NB4 (cell line): ENCODE measurements at regions not wholly inside any gene's neighbourhood (a gene's known extent, or its start where the extent isn't known, plus 50 kb on each side); places are given as distances from the start of the nearest gene placed in this dataset.

Experiments used
- CTCF ChIP-seq: IDR thresholded peaks from one replicate; pipeline ENCODE4 v1.5.1; 2012; ENCODE audit warnings: low read depth, low read length
- POLR2A ChIP-seq: IDR thresholded peaks from 2 replicates; pipeline ENCODE4 v1.6.1; 2011; ENCODE audit warnings: mild to moderate bottlenecking; ENCODE audit not compliant: insufficient read length; ENCODE audit errors: extremely low read depth
- TF ChIP-seq, protein P1 (sequence below): IDR thresholded peaks from 2 replicates; pipeline ENCODE4 v1.6.1; 2011; ENCODE audit warnings: low read depth, low read length

GRCh38 chr4:111639876-111640275 is 505.4 kb upstream of the FAM241A start:
- no peak for TF ChIP-seq POLR2A
- no peak for TF ChIP-seq CTCF
- TF ChIP-seq, protein P1, sequence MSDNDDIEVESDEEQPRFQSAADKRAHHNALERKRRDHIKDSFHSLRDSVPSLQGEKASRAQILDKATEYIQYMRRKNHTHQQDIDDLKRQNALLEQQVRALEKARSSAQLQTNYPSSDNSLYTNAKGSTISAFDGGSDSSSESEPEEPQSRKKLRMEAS, result no peak
